ENCODE measurements at regions not wholly inside any gene's neighbourhood (a gene's known extent, or its start where the extent isn't known, plus 50 kb on each side); places are given as distances from the start of the nearest gene placed in this dataset.
A peak's percentile ranks its signal among the peaks of the same experiment; 100 is the strongest.

DNA sequence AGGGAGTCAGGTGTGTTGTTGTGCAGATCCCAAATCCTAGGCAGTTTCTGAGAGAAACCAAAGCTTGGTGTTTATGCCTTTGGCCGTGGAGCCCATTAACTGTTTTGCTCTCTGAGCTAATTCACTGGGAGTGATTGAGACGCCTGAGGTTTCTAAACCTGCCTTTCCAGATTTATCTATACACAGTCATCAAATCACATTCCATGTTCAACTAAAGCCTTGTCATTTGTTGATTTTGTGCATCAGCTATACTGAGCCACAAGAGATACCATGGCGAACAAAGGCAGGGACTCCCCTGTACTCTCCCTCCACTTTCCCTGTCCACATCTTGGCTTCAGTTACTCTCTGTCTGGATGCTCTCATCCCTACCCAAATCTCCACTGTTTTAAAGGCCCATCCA is 229.7 kb upstream of the PMEPA1 start:
- DNase-seq, result no peak

GRCh38 chr20:57938158-57939108 is 228.6 kb upstream of the PMEPA1 start:
- DNase-seq, result no peak

DNA sequence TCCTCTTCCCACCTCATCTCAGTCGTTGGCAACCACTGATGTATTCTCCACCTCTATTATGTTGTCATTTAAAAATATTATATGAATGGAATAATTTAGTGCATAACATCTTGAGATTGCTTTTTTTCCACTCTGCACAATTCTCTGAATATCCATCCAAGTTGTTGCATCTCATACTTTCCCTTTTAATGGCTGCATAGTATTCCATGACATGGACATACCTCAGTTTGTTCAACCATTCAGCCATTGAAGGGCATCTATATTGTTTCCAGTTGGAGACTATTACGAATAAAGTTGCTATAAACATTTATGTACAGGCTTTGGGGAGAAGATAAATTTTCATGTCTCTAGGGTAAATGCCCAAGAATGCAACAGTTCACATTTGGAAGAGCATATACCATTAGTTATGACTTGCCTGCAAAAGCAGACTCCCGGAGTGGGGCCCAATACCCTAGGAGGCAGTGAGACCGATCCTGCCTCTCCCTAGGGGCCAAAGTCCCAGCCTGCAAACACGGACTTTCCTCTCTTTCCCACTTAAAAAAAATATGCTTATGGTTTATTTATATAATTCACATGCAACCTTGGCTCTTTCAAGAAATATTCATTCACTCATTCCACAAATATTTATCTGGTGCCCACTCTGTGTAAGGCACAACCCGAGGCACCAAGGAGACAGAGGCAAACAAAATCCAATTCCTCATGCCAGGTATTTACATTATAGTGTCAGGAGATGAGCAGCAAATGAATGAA is 227.0 kb upstream of the PMEPA1 start:
- DNase-seq, result no peak

GRCh38 chr20:57934913-57935312 is 225.1 kb upstream of the PMEPA1 start:
- DNase-seq, result no peak

DNA sequence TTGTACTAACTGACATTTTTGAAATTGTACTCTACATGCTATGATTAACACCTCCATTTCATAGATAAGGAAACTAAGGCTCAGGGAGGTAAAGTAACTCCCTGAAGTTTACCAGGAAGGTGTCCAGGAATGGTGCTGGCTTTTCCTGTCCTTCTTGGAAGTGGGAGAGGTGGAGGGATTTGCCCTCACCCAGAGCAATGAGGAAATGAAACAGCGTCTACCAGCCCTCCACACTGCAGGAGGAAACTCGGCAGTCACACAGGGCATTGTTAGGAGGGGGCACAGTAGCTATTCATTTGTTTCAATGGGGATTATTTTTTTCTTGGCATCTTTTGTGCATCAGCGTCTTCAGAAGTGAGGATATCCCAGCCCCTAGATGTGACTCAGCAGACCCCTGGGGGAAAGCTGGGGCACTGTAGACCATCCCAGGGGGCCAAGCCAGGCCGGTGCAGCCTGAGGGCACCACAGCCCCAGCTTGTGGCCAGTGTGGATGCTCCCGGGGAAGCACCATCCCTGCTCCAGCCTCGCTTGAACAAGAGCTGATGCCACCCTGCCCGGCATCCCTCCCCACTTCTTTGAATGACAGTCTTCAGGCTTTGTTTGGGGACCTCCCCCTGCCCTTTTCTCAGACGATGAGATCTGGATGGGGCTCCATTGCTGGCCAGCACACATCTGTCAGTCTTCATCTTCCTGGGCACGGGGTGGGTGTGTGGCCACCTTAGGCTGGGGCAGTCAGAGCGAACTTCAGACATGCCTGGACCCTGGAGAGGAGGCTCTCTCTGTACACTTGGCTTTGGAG is 224.4 kb upstream of the PMEPA1 start:
- no peak for DNase-seq

- DNase-seq, result no peak
Measured at GRCh38 chr20:57932227-57932864, 222.5 kb upstream of the PMEPA1 start.

GRCh38 chr20:57930351-57930750 is 220.5 kb upstream of the PMEPA1 start:
- DNase-seq, result no peak

DNA sequence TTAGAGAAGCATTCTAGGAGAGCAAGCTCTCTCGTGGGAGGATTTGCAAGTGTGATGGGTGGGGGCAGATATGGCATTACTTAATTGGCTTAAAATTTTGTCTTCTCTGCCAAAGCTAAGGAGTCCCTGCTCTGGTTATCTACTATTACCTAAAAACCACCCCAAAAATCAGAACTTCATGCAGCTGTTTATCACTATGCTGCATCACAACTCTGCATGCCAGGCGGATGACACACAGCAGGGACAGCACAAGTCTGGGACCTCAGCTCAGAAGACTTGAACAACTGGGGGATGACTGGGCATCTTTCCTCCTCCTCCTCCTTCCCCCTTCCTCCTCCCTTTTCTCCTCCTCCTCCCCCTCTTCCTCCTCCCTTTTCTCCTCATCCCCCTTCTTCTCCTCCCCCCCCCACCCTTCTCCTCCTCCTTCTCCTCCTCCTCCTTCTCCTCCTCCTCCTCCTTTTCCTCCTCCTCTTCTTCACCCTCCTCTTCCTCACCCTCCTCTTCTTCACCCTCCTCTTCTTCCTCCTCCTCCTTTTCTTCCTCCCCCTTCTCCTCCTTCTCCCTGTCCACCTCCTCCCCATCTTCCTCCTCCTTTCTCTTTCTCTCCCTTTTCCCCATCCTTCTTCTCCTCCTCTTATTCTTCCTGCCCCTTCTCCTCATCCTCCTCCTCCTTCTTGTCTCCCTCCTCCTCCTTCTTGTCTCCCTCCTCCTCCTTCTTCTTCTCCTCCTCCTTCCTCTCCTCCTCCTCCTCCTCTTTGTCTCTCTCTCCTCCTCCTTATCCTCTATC is 218.6 kb upstream of the PMEPA1 start:
- DNase-seq, result no peak

DNA sequence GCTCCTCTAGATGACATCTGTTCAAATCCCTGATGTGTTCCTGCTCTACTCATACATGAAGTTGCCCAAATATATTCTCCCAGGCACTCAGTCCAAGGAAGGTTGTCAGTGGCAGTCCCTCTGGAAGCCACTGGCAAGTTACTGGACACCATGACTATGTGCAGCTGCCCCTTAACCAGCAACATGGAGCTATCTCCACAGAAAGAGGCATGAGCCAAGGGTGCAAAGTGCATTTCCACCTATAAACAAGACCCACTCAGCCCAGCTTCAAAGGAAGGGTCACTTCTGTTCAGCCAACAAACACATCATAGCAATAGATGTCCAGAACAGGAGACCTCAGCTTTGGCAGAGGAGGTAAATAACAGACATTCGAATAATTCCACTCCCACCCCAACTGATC is 217.6 kb upstream of the PMEPA1 start:
- no peak for DNase-seq

GRCh38 chr20:57922706-57923105 is 212.9 kb upstream of the PMEPA1 start:
- DNase-seq, result no peak

GRCh38 chr20:57922083-57922482 is 212.3 kb upstream of the PMEPA1 start:
- DNase-seq, result no peak

GRCh38 chr20:57921676-57922075 is 211.9 kb upstream of the PMEPA1 start:
- DNase-seq, result peak; percentile 6

DNA sequence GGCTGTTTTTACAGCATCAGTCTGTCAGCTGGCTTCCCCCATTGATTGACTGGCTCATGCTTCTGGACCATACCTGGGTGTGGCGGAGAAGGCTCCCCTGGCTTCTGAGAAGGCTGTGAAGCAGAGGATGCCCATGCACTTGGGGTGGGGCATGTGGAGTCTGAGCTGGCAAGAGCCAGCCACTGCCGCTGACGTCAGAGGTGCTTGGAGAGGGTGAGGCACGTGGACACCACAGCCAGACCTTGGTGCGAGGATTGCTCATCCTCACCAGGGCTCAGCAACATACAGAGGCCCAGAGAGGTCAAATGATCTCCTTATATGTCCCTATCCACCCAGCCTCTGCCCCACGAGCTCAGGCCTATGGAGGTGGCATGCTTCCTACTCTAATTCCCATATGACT is 211.2 kb upstream of the PMEPA1 start:
- no peak for DNase-seq

- no peak for DNase-seq
Measured at GRCh38 chr20:57919049-57919448, 209.2 kb upstream of the PMEPA1 start.

DNA sequence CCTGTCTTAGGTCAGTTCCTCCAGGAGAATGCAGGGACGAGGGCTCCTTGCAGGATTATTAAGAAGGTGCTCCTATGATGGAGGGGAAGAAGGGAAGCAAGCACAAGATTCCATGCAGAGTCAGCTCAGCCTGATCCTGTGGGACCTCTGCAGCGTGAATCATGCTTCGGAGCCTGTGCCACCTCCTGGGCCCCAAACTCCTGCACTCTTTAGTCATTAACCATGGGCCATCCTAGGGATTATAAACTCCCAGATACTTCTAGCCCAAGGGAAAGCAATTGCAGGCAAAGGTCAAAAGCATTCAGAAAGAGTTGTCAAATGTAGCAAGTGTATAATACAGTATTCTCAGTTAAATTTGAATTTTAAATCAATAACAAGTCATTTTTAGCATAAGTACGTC is 208.7 kb upstream of the PMEPA1 start:
- no peak for DNase-seq

DNA sequence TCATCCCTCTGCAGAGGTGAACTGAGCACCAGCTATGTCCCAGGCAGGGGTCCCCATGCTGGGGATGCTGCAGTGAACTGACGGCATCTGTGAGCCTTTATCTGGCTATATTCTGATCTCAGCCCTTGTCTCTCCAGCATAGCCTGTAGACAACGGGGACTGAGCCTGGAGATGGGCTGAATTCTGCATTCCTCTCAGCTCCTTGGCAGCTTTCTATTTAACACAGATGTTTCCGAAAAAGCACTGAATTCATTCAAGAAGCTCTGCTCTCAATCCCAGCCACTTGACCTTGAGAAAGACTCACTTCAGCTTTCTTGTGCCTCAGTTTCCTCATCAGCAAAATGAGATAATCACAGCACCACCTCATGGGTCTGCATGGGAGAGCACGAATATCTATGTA is 204.4 kb upstream of the PMEPA1 start:
- DNase-seq, result no peak

DNA sequence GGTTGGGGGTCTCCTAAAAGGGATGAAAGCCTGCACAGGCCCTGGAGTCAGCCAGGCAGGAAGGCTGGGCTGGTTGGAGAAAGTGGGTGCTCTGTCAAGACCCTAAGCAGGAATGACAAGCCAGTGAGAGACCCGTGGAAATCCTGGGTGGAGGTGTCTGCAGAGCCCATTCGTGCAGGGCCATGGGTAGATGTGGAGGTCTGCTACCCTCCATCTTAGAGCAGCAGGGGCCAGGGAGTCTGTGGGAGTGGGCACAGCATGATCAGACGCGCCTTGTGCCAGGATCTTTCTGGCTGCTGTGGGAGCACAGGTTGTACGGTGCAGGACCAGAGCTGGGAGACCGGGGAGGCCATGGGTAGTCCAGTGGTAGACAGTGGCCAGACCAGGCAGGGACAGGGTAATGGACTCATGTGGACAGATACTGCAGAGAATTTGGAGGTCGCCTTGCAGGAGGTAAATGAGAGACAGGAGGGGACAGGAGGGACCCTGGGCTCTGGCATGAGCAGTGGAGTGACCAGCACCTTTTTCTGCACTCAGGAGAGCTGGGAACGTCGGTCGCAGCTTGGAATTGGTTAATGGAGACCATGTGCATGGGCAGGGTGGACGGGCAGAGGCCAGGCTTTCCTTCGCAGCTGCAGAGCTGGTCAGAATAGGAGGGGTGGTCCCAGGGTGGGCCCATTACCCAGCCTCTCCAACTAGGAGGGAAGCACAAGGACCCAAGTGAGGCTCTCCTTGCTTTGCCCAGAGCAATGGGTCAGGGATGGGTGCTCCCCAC is 203.5 kb upstream of the PMEPA1 start:
- no peak for DNase-seq

- no peak for DNase-seq
Measured at GRCh38 chr20:57912227-57912582, 202.4 kb upstream of the PMEPA1 start.

DNA sequence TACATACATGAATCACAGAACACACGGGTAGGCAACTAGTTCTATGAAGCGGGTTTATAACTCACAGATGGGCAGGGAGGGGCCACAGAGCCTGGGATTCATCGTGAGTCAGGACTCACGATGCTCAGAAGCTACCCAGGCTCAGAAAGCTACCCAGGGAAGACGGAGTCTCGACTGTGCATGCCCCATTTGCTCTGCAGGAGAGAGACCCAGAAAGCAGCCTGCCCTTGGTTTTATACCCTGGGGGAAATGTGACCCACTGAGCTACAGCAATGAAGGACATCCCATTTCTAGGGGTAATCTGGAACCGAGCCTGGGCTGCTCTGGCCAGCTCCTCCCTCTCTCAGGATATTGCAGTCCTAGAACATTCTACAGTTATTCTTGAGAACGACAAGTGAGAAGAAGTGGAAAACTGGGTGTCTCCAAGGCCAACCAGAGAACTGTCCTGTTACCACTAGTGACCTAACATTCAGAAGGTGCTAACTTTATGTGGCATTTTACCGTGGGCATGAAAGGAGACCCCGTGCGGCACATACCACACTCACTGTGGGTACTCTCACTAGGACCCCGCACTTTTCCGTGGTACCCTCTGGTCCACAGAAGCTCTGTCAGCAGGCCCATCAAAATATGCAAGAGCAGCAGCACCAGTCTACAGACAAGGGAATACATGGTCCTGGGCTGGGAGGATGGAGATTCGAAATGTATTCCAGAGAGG is 201.9 kb upstream of the PMEPA1 start:
- DNase-seq, result no peak

DNA sequence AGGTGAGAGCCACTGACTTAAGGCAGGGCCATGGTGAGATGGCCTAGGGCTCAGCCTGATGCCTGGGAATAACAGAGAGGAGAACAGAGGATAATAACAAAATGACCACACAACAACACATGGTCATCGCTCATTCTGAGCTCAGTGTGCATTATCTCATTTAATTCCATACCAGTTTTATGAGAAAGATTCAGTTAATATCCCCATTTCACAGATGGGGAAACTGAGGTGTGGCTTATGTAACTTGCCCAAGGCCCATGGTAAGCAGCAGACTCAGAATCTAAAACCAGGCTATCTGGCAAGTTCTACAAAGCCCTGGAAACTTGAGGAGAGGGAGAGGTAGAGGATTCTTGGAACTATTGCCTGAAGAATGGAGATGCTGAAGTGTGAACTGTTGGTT is 200.9 kb upstream of the PMEPA1 start:
- DNase-seq, result no peak

Measured in NCI-H1694 (cell line).